ENCODE measurements at regions not wholly inside any gene's neighbourhood (a gene's known extent, or its start where the extent isn't known, plus 50 kb on each side); places are given as distances from the start of the nearest gene placed in this dataset.

GRCh38 chr2:122114421-122114820, 359.0 kb downstream of the TSN start:
- no peak for DNase-seq (ENCODE audit: low spot score)

- DNase-seq (ENCODE audit: low spot score) = no peak
Measured at GRCh38 chr2:122117371-122117770, 361.9 kb downstream of the TSN start.

- no peak for DNase-seq (ENCODE audit: low spot score)
Measured at GRCh38 chr2:122129399-122129798, 373.9 kb downstream of the TSN start.

GRCh38 chr2:122132147-122132691, 376.8 kb downstream of the TSN start:
- DNase-seq (ENCODE audit: low spot score) = peak; percentile 55

- no peak for DNase-seq (ENCODE audit: low spot score)
Measured at GRCh38 chr2:122135021-122135937, 379.8 kb downstream of the TSN start.

GRCh38 chr2:122136056-122136455, 380.6 kb downstream of the TSN start:
- peak; percentile 42 for DNase-seq (ENCODE audit: low spot score)

GRCh38 chr2:122138561-122138960, 383.1 kb downstream of the TSN start:
- no peak for DNase-seq (ENCODE audit: low spot score)

GRCh38 chr2:122139739-122140420, 384.4 kb downstream of the TSN start:
- no peak for DNase-seq (ENCODE audit: low spot score)

- no peak for DNase-seq (ENCODE audit: low spot score)
Measured at GRCh38 chr2:122144884-122145283, 389.4 kb downstream of the TSN start.

GRCh38 chr2:122145856-122146255, 390.4 kb downstream of the TSN start:
- no peak for DNase-seq (ENCODE audit: low spot score)

GRCh38 chr2:122148128-122148767, 392.8 kb downstream of the TSN start:
- no peak for DNase-seq (ENCODE audit: low spot score)

GRCh38 chr2:122150524-122151280, 395.3 kb downstream of the TSN start:
- no peak for DNase-seq (ENCODE audit: low spot score)

- no peak for DNase-seq (ENCODE audit: low spot score)
Measured at GRCh38 chr2:122152571-122152970, 397.1 kb downstream of the TSN start.

GRCh38 chr2:122156176-122156890, 400.9 kb downstream of the TSN start:
- no peak for DNase-seq (ENCODE audit: low spot score)

GRCh38 chr2:122157158-122157557, 401.7 kb downstream of the TSN start:
- DNase-seq (ENCODE audit: low spot score) = no peak

- no peak for DNase-seq (ENCODE audit: low spot score)
Measured at GRCh38 chr2:122163617-122164016, 408.2 kb downstream of the TSN start.

- DNase-seq (ENCODE audit: low spot score) = no peak
Measured at GRCh38 chr2:122164964-122165363, 409.5 kb downstream of the TSN start.

GRCh38 chr2:122166820-122167219, 411.4 kb downstream of the TSN start:
- DNase-seq (ENCODE audit: low spot score) = no peak

- no peak for DNase-seq (ENCODE audit: low spot score)
Measured at GRCh38 chr2:122167515-122167914, 412.1 kb downstream of the TSN start.

- DNase-seq (ENCODE audit: low spot score) = no peak
Measured at GRCh38 chr2:122168799-122169198, 413.3 kb downstream of the TSN start.

GRCh38 chr2:122172812-122173211, 417.4 kb downstream of the TSN start:
- DNase-seq (ENCODE audit: low spot score) = no peak
